GM06990 (cell line): ENCODE measurements at regions not wholly inside any gene's neighbourhood (a gene's known extent, or its start where the extent isn't known, plus 50 kb on each side); places are given as distances from the start of the nearest gene placed in this dataset.

Source experiments
- DNase-seq: peaks from one replicate; pipeline ENCODE4 v3.0.0-alpha.2; 2011; ENCODE audit not compliant: insufficient read length; ENCODE audit errors: extremely low read depth
- H3K27me3 ChIP-seq: replicated peaks from 2 replicates; pipeline ENCODE4 v1.6.0; 2011; ENCODE audit warnings: low read length; ENCODE audit not compliant: control insufficient read depth, insufficient read depth
- H3K36me3 ChIP-seq: 2 replicates; pipeline ENCODE4 v1.5.1; 2011; ENCODE audit warnings: low read length; ENCODE audit not compliant: control insufficient read depth, insufficient read depth
- H3K4me3 ChIP-seq: replicated peaks from 2 replicates; pipeline ENCODE4 v1.5.1; 2011; ENCODE audit warnings: low read depth, mild to moderate bottlenecking, control low read depth, low read length
- TF ChIP-seq, protein P1 (sequence below): IDR thresholded peaks from 2 replicates; pipeline ENCODE4 v1.5.1; 2011; ENCODE audit warnings: low read length, control low read depth, mild to moderate bottlenecking, inconsistent platforms; ENCODE audit not compliant: insufficient read depth, poor library complexity, severe bottlenecking

GRCh38 chr3:152071924-152072323 lies 196.8 kb upstream of the MBNL1 start:
- DNase-seq: no peak
- no peak overlapping the region for H3K4me3 ChIP-seq
- H3K27me3 ChIP-seq: no peaks in the 10 kb centered on the region
- H3K36me3 ChIP-seq: no peaks in the 10 kb centered on the region
- TF ChIP-seq, protein P1, sequence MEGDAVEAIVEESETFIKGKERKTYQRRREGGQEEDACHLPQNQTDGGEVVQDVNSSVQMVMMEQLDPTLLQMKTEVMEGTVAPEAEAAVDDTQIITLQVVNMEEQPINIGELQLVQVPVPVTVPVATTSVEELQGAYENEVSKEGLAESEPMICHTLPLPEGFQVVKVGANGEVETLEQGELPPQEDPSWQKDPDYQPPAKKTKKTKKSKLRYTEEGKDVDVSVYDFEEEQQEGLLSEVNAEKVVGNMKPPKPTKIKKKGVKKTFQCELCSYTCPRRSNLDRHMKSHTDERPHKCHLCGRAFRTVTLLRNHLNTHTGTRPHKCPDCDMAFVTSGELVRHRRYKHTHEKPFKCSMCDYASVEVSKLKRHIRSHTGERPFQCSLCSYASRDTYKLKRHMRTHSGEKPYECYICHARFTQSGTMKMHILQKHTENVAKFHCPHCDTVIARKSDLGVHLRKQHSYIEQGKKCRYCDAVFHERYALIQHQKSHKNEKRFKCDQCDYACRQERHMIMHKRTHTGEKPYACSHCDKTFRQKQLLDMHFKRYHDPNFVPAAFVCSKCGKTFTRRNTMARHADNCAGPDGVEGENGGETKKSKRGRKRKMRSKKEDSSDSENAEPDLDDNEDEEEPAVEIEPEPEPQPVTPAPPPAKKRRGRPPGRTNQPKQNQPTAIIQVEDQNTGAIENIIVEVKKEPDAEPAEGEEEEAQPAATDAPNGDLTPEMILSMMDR: peak; percentile 54

DNA sequence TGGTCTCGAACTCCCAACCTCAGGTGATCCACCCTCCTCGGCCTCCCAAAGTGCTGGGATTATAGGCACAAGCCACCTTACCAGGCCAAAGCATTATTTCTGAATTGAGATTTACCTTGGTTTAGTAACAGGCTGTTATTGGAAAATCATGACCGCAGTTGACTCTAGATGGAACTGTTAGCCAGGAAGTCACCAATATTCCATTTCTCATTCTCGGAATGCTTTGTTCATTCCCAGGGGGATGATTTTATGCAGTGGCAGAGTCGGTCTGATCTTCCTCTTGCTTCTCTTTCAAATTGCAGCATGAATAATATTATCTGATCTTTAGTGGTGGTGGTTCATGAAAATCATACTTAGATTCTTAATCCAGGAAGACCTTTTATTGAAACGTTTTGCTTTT lies 195.5 kb upstream of the MBNL1 start:
- Histone ChIP-seq H3K27me3 (no peaks in the 10 kb centered on the region), H3K36me3 (no peaks in the 10 kb centered on the region), H3K4me3 (no peak overlapping the region)
- DNase-seq: no peak
- TF ChIP-seq, protein P1: no peak

- Histone ChIP-seq H3K36me3 (no peaks in the 10 kb centered on the region), H3K27me3 (no peaks in the 10 kb centered on the region), H3K4me3 (no peak overlapping the region)
- TF ChIP-seq, protein P1: no peak
- no peak for DNase-seq
Measured at GRCh38 chr3:152076148-152076547, 192.6 kb upstream of the MBNL1 start.

- H3K4me3 ChIP-seq: no peak overlapping the region
- TF ChIP-seq, protein P1: no peak
- H3K36me3 ChIP-seq: no peaks in the 10 kb centered on the region
- no peak for DNase-seq
- no peaks in the 10 kb centered on the region for H3K27me3 ChIP-seq
Measured at GRCh38 chr3:152079980-152080379, 188.7 kb upstream of the MBNL1 start.

- DNase-seq: no peak
- Histone ChIP-seq H3K27me3 (no peaks in the 10 kb centered on the region), H3K4me3 (no peak overlapping the region), H3K36me3 (no peaks in the 10 kb centered on the region)
- TF ChIP-seq, protein P1: no peak
Measured at GRCh38 chr3:152083135-152083534, 185.6 kb upstream of the MBNL1 start.
